G401 (cell line): ENCODE measurements at regions not wholly inside any gene's neighbourhood (a gene's known extent, or its start where the extent isn't known, plus 50 kb on each side); places are given as distances from the start of the nearest gene placed in this dataset.
"Not testable (repeated sequence)": the region's sequence is repeated elsewhere in the genome, so short reads cannot be mapped to it uniquely, and the experiment has no call there.

Experiments used
- DNase-seq: peaks from one replicate; pipeline ENCODE4 v3.0.0-alpha.2; 2015; ENCODE audit warnings: low spot score
- in situ Hi-C: cut with HindIII; loops from 2 replicates; pipeline ENCODE4 v1.10.0; 2016; ENCODE audit warnings: low sequenced_read_pairs, mixed read lengths

GRCh38 chr13:87536899-87537298, 134.3 kb upstream of the SLITRK5 start:
- no peak for DNase-seq
- in situ Hi-C loops, result no loop called here

DNA sequence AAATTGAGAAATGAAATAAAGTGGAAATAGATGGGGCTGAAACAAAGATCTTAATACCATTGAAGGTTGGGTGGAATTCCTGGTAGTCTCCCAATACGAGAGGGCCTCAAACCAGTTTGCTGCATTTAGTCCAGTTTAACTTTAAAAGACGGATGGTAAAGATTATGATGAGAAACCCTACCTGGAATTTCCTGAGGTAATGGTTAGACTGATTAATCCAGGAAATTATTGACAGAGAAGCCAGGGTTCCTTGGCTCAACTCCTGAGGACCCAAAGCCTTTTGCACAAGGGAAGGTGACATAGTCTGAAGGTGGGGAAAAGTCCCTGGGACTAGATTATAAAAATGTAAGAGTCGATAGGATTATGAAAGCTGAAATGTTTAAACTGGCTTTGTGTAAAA, 133.2 kb upstream of the SLITRK5 start:
- in situ Hi-C loops, result no loop called here

DNA sequence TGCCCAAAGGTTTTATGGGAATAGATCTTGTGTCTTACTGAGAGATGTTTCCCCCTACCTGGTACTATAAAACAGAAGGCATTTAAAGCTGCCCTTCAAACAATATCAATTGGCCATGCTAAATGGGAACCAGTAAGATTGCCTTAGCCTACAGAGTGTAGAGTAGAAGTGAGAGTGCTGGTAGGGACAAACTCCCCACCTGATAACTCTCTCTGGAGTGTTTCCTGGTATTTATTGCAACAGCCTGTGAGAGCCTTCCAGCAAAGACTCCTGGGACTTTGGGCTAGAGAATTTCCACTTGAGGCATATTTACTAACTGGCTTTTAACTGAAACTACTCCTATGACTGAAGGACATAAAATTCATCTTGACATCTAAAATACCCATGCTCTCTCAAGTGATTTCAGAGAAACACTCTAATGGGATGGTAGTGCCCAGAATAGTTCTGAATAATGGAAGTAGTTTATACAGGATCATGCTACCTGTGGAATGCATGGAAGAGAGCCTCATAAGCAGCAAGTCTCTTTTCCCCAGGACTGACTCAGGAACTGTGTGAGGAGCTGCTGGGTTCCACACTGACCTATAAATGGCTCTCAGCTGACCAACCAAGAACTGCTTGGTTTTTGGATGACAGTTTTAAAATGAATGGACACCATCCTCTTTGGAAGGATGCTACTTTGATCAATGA, 132.7 kb upstream of the SLITRK5 start:
- no peak for DNase-seq

More for the DNA sequence above, 133.2 kb upstream of the SLITRK5 start:
- no peak for DNase-seq

GRCh38 chr13:87553142-87553541, 118.0 kb upstream of the SLITRK5 start:
- in situ Hi-C loops, result no loop called here
- no peak for DNase-seq

More for the DNA sequence above, 132.7 kb upstream of the SLITRK5 start:
- in situ Hi-C loops, result no loop called here

DNA sequence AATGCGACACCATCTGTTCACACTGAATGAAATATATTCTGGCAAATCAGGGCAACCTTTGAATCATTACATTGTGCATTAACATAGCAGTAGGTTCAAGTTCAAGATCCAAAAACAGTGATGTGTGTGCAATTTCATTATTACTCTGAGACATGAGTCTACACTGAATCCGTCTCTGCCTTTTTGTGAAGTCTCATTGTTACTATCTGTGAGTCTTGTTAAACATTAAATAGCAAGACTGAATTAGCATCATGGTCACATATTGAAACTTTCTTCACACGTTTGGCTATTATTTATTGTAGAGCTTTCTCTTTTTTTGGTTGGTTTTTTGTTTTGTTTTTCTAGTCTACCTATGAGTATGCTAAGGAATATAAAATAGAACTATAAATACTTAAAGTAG, 117.1 kb upstream of the SLITRK5 start:
- no peak for DNase-seq

DNA sequence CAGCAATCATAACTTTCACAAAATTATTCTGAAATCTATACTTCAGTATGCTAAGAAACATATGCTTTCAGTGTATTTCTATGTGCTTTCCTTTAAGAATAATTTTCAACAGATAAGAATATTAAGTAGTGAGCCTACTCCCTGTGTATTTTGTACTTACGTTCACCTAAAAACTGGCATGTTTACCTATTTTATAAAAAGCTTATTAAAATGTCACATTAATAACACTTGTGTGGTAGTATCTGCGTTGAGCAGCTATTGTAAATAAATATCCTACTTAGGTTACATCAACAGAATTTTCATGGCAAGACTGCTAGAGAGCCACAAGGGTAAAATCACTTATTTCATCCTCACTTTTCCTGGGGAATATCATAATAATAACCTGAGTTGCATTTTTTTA, 113.4 kb upstream of the SLITRK5 start:
- DNase-seq, result no peak
- in situ Hi-C loops, result no loop called here

More for the DNA sequence above, 117.1 kb upstream of the SLITRK5 start:
- in situ Hi-C loops, result no loop called here

GRCh38 chr13:87561580-87561979, 109.6 kb upstream of the SLITRK5 start:
- DNase-seq, in situ Hi-C loops: not testable (repeated sequence)

DNA sequence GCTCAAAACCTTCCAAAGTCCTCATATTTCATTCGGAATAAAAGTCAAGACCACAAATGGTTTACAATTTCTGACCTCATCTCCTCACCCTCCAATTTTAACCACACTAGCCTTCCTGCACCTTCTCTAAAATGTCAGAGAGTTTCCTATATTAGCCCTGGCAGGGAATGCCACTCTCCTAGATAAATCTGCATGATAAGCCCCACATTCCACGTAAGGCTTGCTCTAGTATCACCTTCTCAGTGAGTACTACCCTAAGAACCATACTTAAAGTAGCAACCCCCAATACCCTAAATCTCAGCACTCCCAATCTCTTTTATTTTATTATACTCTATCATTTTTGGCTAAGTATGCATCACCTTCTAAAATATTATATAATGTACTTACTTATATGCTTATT, 100.5 kb upstream of the SLITRK5 start:
- no peak for DNase-seq
- in situ Hi-C loops, result no loop called here

- DNase-seq, result no peak
- in situ Hi-C loops, result no loop called here
These were observed 88.8 kb upstream of the SLITRK5 start for GRCh38 chr13:87582399-87582798.

GRCh38 chr13:87590518-87590917, 80.7 kb upstream of the SLITRK5 start:
- no peak for DNase-seq
- in situ Hi-C loops, result no loop called here

DNA sequence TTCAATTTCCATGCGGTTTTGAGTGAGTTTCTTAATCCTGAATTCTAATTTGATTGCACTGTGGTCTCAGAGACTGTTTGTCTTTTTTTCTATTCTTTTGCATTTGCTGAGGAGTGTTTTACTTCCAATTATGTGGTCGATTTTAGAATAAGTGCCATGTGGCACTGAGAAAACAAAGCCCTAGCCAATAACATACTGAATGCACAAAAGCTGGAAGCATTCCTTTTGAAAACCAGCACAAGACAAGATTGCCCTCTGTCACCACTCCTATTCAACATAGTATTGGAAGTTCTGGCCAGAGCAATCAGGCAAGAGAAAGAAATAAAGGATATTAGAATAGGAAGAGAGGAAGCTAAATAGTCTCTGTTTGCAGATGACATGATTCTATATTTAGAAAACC, 66.7 kb upstream of the SLITRK5 start:
- DNase-seq, in situ Hi-C loops: not testable (repeated sequence)

- DNase-seq, result no peak
- in situ Hi-C loops, result no loop called here
These were observed 63.9 kb upstream of the SLITRK5 start for GRCh38 chr13:87607266-87607665.

DNA sequence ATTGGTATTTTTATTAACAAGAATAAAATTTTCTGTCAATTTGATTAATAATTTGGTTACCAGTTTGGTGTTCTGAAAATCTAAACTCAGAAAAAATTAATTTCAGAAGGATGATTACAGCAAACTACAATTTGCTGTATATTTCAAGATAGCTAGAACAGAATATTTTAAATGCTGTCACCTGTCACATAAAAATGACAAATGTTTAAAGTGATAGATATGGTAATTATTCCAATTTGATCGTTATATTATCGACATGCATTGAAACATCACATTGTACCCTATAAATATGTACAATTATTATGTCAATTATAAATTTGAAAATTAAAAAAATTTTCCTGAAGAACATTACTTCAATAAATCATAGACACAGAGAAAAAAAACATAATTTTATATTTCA, 56.9 kb upstream of the SLITRK5 start:
- in situ Hi-C loops, result no loop called here
- DNase-seq, result no peak
